ENCODE measurements at regions not wholly inside any gene's neighbourhood (a gene's known extent, or its start where the extent isn't known, plus 50 kb on each side); places are given as distances from the start of the nearest gene placed in this dataset.

DNA sequence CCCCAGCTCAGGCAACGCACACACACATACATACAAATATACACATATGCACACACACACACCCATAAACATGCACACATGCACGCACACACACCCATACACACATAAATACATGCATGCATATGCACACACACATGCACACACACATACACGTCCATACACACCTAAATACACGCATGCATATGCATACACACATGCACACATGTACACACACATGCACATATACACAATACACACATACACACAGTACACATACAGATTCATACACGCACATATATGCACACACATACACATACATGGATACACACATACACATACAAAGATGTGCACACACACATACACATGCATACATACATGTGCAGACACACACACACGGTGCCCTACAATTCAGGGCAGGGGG is 496.6 kb downstream of the TBC1D22A start:
- FAIRE-seq (no peak), DNase-seq (ENCODE audit: insufficient read length, low spot score) (no peak)
- TF ChIP-seq CTCF (IDR thresholded peaks at IDR 0.05; ENCODE audit: insufficient read depth, missing control alignments), result no peak

- no peak for DNase-seq (ENCODE audit: insufficient read length, low spot score)
- no peak for TF ChIP-seq CTCF (IDR thresholded peaks at IDR 0.05; ENCODE audit: insufficient read depth, missing control alignments)
- FAIRE-seq, result no peak
Observed at GRCh38 chr22:47257976-47258375, 495.5 kb downstream of the TBC1D22A start.

DNA sequence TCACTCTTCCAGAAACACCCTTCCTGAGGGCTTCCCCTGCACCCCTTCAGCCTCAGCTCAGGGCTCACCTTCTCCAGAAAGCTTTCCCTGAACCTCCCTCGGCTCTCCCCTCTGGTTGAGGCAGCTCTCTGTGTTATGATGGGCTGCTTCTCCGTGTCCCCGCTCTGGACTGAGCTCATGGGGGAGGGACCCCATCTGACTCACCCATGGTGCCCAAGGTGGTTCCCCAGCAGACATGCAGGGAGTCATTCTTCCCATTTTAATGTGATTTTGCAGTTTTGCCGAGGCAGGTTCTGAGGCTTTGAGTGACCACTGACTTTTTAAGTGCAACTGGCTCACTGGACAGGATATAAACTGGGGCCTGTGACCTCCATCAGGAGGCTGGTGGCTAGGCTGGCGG is 495.1 kb downstream of the TBC1D22A start:
- no peak for FAIRE-seq
- no peak for TF ChIP-seq CTCF (IDR thresholded peaks at IDR 0.05; ENCODE audit: insufficient read depth, missing control alignments)
- no peak for DNase-seq (ENCODE audit: insufficient read length, low spot score)

DNA sequence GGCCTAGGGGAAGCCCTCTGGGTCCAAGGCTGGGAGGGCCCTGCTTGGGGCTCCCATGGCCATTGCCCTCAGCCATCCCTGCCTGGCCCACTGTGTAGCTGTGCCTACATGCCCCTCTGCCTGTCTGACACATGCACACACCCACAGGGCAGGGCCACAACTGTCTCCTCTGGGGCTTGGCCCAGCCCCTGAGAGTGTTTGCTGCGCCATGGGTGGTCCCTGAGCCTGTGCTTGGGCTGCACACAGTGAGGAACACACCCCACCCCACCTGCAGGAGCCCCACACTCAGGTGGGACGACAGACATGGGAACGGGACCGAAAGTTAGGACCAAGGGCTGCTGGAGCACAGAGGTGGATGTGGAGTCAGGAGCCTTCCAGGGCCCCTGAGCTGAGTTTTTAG is 489.5 kb downstream of the TBC1D22A start:
- DNase-seq (ENCODE audit: insufficient read length, low spot score), result no peak
- TF ChIP-seq CTCF (IDR thresholded peaks at IDR 0.05; ENCODE audit: insufficient read depth, missing control alignments), result no peak
- FAIRE-seq, result no peak

GRCh38 chr22:47250995-47251765 is 488.7 kb downstream of the TBC1D22A start:
- no peak for TF ChIP-seq CTCF (IDR thresholded peaks at IDR 0.05; ENCODE audit: insufficient read depth, missing control alignments)
- DNase-seq (ENCODE audit: insufficient read length, low spot score) (no peak), FAIRE-seq (no peak)

- DNase-seq (ENCODE audit: insufficient read length, low spot score) (no peak), FAIRE-seq (no peak)
- no peak for TF ChIP-seq CTCF (IDR thresholded peaks at IDR 0.05; ENCODE audit: insufficient read depth, missing control alignments)
Observed at GRCh38 chr22:47249370-47249928, 487.0 kb downstream of the TBC1D22A start.

GRCh38 chr22:47248925-47249324 is 486.5 kb downstream of the TBC1D22A start:
- TF ChIP-seq CTCF (IDR thresholded peaks at IDR 0.05; ENCODE audit: insufficient read depth, missing control alignments), result no peak
- FAIRE-seq, result no peak
- DNase-seq (ENCODE audit: insufficient read length, low spot score), result no peak

Data from D721Med (cell line).